ENCODE measurements at regions not wholly inside any gene's neighbourhood (a gene's known extent, or its start where the extent isn't known, plus 50 kb on each side); places are given as distances from the start of the nearest gene placed in this dataset.

- no peak for TF ChIP-seq CTCF (IDR thresholded peaks at IDR 0.05)
- no peak for TF ChIP-seq POLR2A (IDR thresholded peaks at IDR 0.05)
- no peak for TF ChIP-seq EP300 (IDR thresholded peaks at IDR 0.05)
Measured at GRCh38 chr14:82694820-82695219, 1161.2 kb upstream of the SEL1L start.

All from ovary (tissue), 3 donors.